IPS-20b (cell line): ENCODE measurements at regions not wholly inside any gene's neighbourhood (a gene's known extent, or its start where the extent isn't known, plus 50 kb on each side); places are given as distances from the start of the nearest gene placed in this dataset.

Experiments used
- H3K27ac ChIP-seq: one replicate; pipeline ENCODE4 v1.5.1; 2013; ENCODE audit warnings: low read length
- H3K27me3 ChIP-seq: 2 replicates; pipeline ENCODE4 v1.6.1; 2013; ENCODE audit warnings: mild to moderate bottlenecking, low read length, inconsistent platforms; ENCODE audit not compliant: insufficient read depth
- H3K36me3 ChIP-seq: 2 replicates; pipeline ENCODE4 v1.6.1; 2013; ENCODE audit warnings: low read depth, mild to moderate bottlenecking, inconsistent platforms, low read length, moderate library complexity; ENCODE audit not compliant: insufficient read depth
- H3K4me1 ChIP-seq: 2 replicates; pipeline ENCODE4 v1.6.1; 2013; ENCODE audit warnings: mild to moderate bottlenecking, control low read depth, inconsistent platforms, low read length, moderate library complexity; ENCODE audit not compliant: insufficient read depth
- H3K4me3 ChIP-seq: 2 replicates; pipeline ENCODE4 v1.5.1; 2013; ENCODE audit warnings: mild to moderate bottlenecking, low read length, inconsistent platforms
- H3K9ac ChIP-seq: 2 replicates; pipeline ENCODE4 v1.6.1; 2013; ENCODE audit warnings: low read depth, mild to moderate bottlenecking, inconsistent platforms, low read length, moderate library complexity
- H3K9me3 ChIP-seq: 2 replicates; pipeline ENCODE4 v1.6.1; 2013; ENCODE audit warnings: mild to moderate bottlenecking, low read depth, low read length, inconsistent platforms; ENCODE audit not compliant: insufficient read depth

- Histone ChIP-seq H3K9me3 (no peaks in the 10 kb centered on the region), H3K4me1 (no peaks in the 10 kb centered on the region), H3K36me3 (no peaks in the 10 kb centered on the region), H3K27me3 (no peaks in the 10 kb centered on the region), H3K4me3 (no peak overlapping the region), H3K27ac (no peak overlapping the region), H3K9ac (no peak overlapping the region)
Observed at GRCh38 chr16:51008607-51009006, 142.5 kb downstream of the SALL1 start.

GRCh38 chr16:51008037-51008436 is 143.0 kb downstream of the SALL1 start:
- H3K27ac ChIP-seq = no peak overlapping the region
- no peaks in the 10 kb centered on the region for H3K4me1 ChIP-seq
- no peak overlapping the region for H3K4me3 ChIP-seq
- no peaks in the 10 kb centered on the region for H3K36me3 ChIP-seq
- H3K9ac ChIP-seq = no peak overlapping the region
- H3K27me3 ChIP-seq = no peaks in the 10 kb centered on the region
- no peaks in the 10 kb centered on the region for H3K9me3 ChIP-seq

DNA sequence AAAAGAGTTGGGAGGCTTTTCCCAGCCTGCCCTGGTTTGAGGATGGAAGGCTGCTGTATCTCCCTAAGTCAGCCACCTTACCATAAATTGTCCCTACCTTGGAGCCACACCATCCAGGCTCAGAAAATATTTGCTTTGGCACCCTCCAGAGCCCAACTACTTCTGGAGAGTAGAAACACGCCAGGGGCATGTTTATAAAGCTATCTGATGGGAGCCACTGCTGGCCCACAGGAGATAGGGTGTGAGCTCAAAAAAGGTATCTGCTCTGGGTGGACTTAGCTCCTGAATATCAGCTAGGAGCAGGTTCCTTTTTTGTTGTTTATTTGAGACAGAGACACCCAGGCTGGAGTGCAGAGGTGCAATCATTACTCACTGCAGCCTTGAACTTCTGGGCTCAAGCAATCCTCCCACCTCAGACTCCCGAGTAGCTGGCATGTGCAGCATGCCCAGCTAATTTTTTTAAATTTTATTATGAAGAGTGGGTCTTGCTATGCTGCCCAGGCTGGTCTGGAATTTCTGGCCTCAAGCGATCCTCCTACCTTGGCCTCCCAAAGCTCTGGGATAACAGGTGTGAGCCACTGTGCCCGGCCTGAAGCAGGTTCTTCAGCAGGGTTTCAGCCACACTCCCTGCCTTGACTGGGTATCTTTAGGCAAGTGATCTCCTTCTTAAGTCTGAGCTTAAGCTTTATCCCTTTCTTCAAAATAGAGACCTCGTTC is 147.1 kb downstream of the SALL1 start:
- H3K27me3 ChIP-seq = no peaks in the 10 kb centered on the region
- no peaks in the 10 kb centered on the region for H3K9me3 ChIP-seq
- H3K4me3 ChIP-seq = no peak overlapping the region
- H3K27ac ChIP-seq = no peak overlapping the region
- H3K9ac ChIP-seq = no peak overlapping the region
- H3K4me1 ChIP-seq = no peaks in the 10 kb centered on the region
- H3K36me3 ChIP-seq = no peaks in the 10 kb centered on the region

DNA sequence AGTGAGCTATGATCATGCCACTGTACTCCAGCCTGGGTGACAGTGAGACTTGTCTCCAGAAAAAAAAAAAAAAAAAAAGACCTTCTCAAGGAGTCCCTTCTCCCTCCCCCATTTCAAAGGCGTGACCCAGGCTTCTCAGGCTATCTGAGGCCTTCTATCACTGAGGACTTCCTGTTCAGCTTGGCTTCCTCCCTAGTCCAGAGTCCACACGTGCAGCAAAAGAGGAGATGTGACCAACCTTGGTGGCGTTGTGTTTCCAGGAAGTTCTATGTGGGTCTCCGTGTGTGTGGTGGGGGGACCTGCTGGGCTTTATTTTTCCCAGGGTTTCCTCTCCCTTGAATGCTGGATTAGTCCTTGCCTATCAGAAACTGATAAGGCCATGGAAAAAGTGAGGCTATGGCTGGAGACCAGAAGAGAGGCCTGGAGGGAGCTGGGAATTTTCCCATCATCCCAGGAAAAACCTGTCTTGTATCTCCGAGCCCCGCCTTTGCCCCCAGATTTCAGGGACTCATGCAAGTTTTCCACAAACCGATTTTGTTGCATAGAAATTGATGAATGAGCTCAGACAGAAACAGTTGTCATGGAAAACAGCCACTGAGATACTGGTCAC is 148.1 kb downstream of the SALL1 start:
- Histone ChIP-seq H3K4me3 (no peak overlapping the region), H3K27ac (no peak overlapping the region), H3K27me3 (no peaks in the 10 kb centered on the region), H3K36me3 (no peaks in the 10 kb centered on the region), H3K9ac (no peak overlapping the region), H3K9me3 (no peaks in the 10 kb centered on the region), H3K4me1 (no peaks in the 10 kb centered on the region)

DNA sequence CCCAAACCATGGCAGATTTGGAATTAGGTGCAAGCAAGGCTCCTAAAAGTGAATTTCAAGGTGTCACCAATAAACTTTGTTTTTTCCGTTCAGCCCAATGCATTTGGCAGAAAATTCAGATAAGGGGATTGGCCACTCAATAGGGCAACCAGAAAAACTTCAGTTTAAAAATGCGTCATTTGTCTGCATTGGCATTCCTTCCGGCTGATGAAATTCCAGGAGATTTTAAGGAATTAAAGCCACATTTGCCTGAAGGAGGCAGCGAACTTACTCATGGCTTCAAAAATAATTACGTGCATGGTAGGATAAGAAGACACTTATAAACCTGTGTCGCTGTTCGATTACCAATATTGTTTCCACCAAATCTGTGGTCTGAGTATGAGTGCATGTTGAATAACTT is 151.9 kb downstream of the SALL1 start:
- Histone ChIP-seq H3K27me3 (no peaks in the 10 kb centered on the region), H3K9ac (no peak overlapping the region), H3K9me3 (no peaks in the 10 kb centered on the region), H3K4me3 (no peak overlapping the region), H3K36me3 (no peaks in the 10 kb centered on the region), H3K27ac (no peak overlapping the region), H3K4me1 (no peaks in the 10 kb centered on the region)

- Histone ChIP-seq H3K27ac (no peak overlapping the region), H3K4me1 (no peaks in the 10 kb centered on the region), H3K4me3 (no peak overlapping the region), H3K9ac (no peak overlapping the region), H3K27me3 (no peaks in the 10 kb centered on the region), H3K9me3 (no peaks in the 10 kb centered on the region), H3K36me3 (no peaks in the 10 kb centered on the region)
Observed at GRCh38 chr16:50998411-50998810, 152.7 kb downstream of the SALL1 start.

DNA sequence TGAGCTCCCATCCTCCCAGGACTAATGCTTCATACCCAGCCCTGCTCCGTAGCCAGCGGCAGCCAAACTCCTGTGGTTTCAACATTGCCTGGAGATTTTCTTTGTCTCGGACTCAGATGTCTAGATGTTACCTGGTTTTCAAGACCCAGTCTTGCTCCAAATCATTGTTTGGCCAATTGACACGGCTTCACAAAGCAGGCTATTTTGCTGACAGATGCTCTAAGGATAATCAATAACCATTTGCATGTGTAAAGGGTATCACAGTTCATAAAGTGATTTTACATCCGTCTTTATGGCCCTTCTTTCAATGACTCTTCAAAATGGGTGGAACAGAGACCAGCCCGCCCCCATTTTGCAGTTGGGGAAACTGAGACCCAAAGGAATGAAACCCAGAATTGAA is 153.4 kb downstream of the SALL1 start:
- Histone ChIP-seq H3K27me3 (no peaks in the 10 kb centered on the region), H3K4me3 (no peak overlapping the region), H3K9ac (no peak overlapping the region), H3K36me3 (no peaks in the 10 kb centered on the region), H3K4me1 (no peaks in the 10 kb centered on the region), H3K27ac (no peak overlapping the region), H3K9me3 (no peaks in the 10 kb centered on the region)

GRCh38 chr16:50996830-50997186 is 154.3 kb downstream of the SALL1 start:
- Histone ChIP-seq H3K27me3 (no peaks in the 10 kb centered on the region), H3K27ac (no peak overlapping the region)

DNA sequence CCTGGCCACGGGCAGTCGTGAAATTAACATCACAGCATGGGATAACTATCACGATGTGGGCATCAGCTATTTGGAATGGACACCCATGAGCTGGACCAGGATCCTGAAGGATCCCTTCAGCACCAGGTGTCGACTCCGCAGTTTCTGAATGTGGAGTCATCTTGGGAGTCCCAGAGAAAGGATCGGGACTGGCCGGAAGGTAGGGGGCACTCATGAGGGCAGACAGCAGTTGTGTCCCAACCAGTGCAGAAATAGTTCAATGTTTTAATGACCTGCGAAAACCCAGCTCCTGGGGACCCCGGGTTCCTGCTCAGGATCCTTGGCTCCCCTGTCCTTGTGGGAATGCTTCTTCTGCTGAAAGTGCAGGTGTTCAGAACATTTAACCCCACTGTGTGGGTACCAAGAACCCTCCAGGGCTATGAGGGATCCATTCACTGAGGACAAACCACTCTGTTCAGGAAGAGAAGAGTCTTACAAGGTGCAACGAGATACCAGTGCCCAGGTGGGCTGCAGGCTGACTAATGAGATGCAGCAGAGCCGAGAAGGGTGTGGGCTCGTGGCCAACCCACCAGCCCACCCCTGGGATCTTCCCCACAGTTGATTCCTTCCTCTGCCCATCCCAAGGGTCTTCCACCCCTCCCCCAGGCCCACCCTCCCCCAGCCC is 154.8 kb downstream of the SALL1 start:
- no peak overlapping the region for H3K9ac ChIP-seq
- H3K27me3 ChIP-seq = no peaks in the 10 kb centered on the region
- H3K9me3 ChIP-seq = no peaks in the 10 kb centered on the region
- H3K4me3 ChIP-seq = no peak overlapping the region
- no peaks in the 10 kb centered on the region for H3K36me3 ChIP-seq
- no peaks in the 10 kb centered on the region for H3K4me1 ChIP-seq
- no peak overlapping the region for H3K27ac ChIP-seq

More at GRCh38 chr16:50996830-50997186, 154.3 kb downstream of the SALL1 start:
- Histone ChIP-seq H3K36me3 (no peaks in the 10 kb centered on the region), H3K9ac (no peak overlapping the region), H3K4me3 (no peak overlapping the region), H3K4me1 (no peaks in the 10 kb centered on the region), H3K9me3 (no peaks in the 10 kb centered on the region)

DNA sequence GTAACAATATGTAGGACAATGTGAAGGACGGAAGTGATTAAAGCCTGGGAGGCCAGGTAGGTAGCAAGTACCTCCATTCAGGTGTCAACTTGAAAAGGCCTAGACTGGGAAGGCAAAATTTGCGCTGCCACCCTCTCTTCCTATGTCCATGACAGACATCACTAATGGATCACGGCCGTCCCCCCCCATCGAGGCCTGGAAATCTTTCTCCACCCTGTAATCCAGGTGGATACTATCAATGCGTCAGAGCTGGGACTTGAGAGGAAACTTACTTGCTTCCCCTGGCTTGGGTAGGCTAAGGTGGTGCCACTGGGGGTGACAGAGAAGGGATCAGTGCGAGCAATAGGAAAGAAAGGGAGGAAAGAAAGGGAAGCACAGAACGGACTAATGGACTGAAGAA is 156.1 kb downstream of the SALL1 start:
- Histone ChIP-seq H3K4me1 (no peaks in the 10 kb centered on the region), H3K27ac (no peak overlapping the region), H3K36me3 (no peaks in the 10 kb centered on the region), H3K9me3 (no peaks in the 10 kb centered on the region), H3K4me3 (no peak overlapping the region), H3K27me3 (no peaks in the 10 kb centered on the region), H3K9ac (no peak overlapping the region)

DNA sequence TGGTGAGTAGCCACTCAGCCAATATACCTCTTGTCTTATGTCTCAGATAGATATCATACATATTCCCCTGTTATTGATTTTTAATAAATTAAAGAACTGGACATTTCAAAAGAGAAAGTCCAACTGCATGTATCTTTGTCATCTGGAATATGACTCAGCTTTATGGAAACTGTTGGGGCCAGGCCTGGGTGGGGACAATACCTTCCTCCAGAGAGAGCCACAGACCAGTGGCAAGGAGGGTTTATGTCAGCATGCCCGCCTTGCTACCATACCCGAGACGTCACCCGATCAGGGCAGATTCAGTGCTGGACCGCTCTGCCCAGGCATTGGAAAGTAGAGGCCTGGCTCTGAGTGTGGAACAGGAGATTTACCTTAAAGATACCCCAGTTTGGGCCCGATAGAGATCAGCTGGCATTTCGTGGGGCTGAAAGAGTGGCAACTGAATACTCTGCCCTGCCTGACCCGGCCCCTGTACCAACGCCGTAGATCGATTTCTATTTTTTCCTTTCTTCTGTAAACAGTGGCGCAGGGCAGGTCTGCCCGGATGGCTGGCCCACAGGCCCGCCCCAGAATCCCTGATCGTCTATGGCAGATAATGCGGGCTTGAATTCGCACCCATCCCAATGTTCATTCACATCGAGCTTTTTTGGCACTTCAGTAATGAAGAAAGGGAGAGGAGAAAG is 158.6 kb downstream of the SALL1 start:
- Histone ChIP-seq H3K9me3 (no peaks in the 10 kb centered on the region), H3K27ac (no peak overlapping the region), H3K4me3 (no peak overlapping the region), H3K36me3 (no peaks in the 10 kb centered on the region), H3K27me3 (no peaks in the 10 kb centered on the region), H3K9ac (no peak overlapping the region), H3K4me1 (no peaks in the 10 kb centered on the region)

DNA sequence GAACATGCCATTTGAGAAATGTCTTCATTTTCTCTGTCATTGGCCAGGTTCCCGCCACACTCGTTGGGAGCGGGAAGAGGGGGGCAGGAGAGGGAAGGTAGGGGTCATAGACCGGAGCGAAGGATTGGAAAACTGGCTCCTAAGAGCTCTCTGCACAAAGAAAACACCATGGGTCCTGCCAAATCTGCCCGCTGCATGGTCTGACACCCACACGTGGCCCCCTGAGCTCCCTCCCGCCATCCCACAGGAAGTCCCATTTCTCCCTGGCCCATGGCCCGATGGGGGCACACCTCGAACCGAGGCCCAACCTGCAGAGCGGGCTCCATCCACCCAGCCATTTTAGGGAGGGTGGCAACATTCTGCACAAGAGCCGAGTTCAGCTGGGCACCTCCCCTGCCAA is 159.6 kb downstream of the SALL1 start:
- Histone ChIP-seq H3K9ac (no peak overlapping the region), H3K27me3 (no peaks in the 10 kb centered on the region), H3K4me3 (no peak overlapping the region), H3K9me3 (no peaks in the 10 kb centered on the region; the same call in 1 of the 2 replicates), H3K4me1 (no peaks in the 10 kb centered on the region), H3K36me3 (no peaks in the 10 kb centered on the region), H3K27ac (no peak overlapping the region)
